HCT116 (cell line): ENCODE measurements at regions not wholly inside any gene's neighbourhood (a gene's known extent, or its start where the extent isn't known, plus 50 kb on each side); places are given as distances from the start of the nearest gene placed in this dataset.
"Not testable (repeated sequence)": the region's sequence is repeated elsewhere in the genome, so short reads cannot be mapped to it uniquely, and the experiment has no call there.

Experiments
- ATAC-seq: fragments of 200-7000 bp; cut with Tn5 transposase; 2 replicates; pipeline ENCODE4 v1.9.1; 2020; ENCODE audit warnings: mild to moderate bottlenecking, moderate library complexity
- BruUV-seq: library from RNA; stranded (reverse); fragments of 400-500 nt; replicated peaks from 2 replicates; lab custom pipeline; 2021; lab: Mats Ljungman, UMichigan
- CTCF ChIA-PET: fragments of 300-600 bp; sonication (Branson Sonifier 250); formaldehyde crosslinking; loops from one replicate; lab custom pipeline; 2021; ENCODE audit warnings: antibody characterized with exemption; lab: Charles Lee
- POLR2A ChIA-PET: fragments of 300-600, 350-600 bp; sonication (Branson Sonifier 250); formaldehyde crosslinking; loops from one replicate; lab custom pipeline; 2021; ENCODE audit warnings: antibody characterized with exemption; lab: Charles Lee
- RAD21 ChIA-PET, 2 experiments: fragments of 300-600 bp; sonication (Branson Sonifier 250); formaldehyde crosslinking; loops; one replicate each; lab custom pipeline; 2023; ENCODE audit warnings: low total read pairs in 2 of 2; ENCODE audit not compliant: uncharacterized antibody in 2 of 2, unreplicated experiment in 2 of 2, low non-redundant PET in 1 of 2; lab: Charles Lee
- DNase-seq: peaks from one replicate; pipeline ENCODE4 v3.0.0-alpha.2; 2010; ENCODE audit warnings: low read depth, low spot score
- H2AFZ ChIP-seq: fragments of 200-600 bp; shearing (Covaris generic), sonication (generic); 2 replicates; pipeline ENCODE4 v1.6.1; 2017; ENCODE audit warnings: low read depth, mixed run types, mixed read lengths, antibody characterized with exemption, low read length; ENCODE audit not compliant: poor library complexity, severe bottlenecking
- H3K27ac ChIP-seq: 2 replicates; pipeline ENCODE4 v1.5.1; 2012; ENCODE audit warnings: low read depth, low read length
- H3K27me3 ChIP-seq: fragments of 200-600 bp; sonication (generic); 2 replicates; pipeline ENCODE4 v1.6.1; 2016; ENCODE audit warnings: mixed run types, low read length, mixed read lengths; ENCODE audit not compliant: insufficient read depth
- H3K36me3 ChIP-seq, 2 experiments: fragments of 200-500 bp in 1 of 2; fragments of 200-600 bp in 1 of 2; sonication (Bioruptor generic) in 1 of 2; sonication (generic) in 1 of 2; 2 replicates each; pipeline versions ENCODE4 v1.5.1 to v1.6.1; 2014 to 2016; ENCODE audit warnings: low read length in 2 of 2, inconsistent platforms in 1 of 2, mixed read lengths in 1 of 2, mixed run types in 1 of 2; ENCODE audit not compliant: insufficient read depth in 2 of 2, control insufficient read depth in 1 of 2
- H3K4me1 ChIP-seq, 2 experiments: fragments of 200-600 bp in 1 of 2; sonication (generic) in 1 of 2; 2 replicates each; pipeline versions ENCODE4 v1.5.1 to v1.6.1; 2012 to 2017; ENCODE audit warnings: low read length in 2 of 2, inconsistent platforms in 1 of 2, mild to moderate bottlenecking in 1 of 2, mixed read lengths in 1 of 2, mixed run types in 1 of 2, moderate library complexity in 1 of 2; ENCODE audit not compliant: insufficient read depth in 2 of 2, control insufficient read depth in 1 of 2
- H3K4me2 ChIP-seq: fragments of 200-600 bp; sonication (generic); 2 replicates; pipeline ENCODE4 v1.6.1; 2017; ENCODE audit warnings: mixed run types, low read length, mixed read lengths
- H3K4me3 ChIP-seq, 2 experiments: fragments of 200-600 bp in 1 of 2; sonication (generic) in 1 of 2; replicated peaks in 1 of 2; 2 replicates each; pipeline ENCODE4 v1.5.1; 2011 to 2016; ENCODE audit warnings: low read length in 2 of 2, control low read depth in 1 of 2, low read depth in 1 of 2, mild to moderate bottlenecking in 1 of 2, mixed read lengths in 1 of 2, mixed run types in 1 of 2
- H3K79me2 ChIP-seq: fragments of 200-600 bp; sonication (generic); 2 replicates; pipeline ENCODE4 v1.6.1; 2017; ENCODE audit warnings: mild to moderate bottlenecking, mixed run types, low read length, moderate library complexity, mixed read lengths; ENCODE audit not compliant: insufficient read depth
- H3K9ac ChIP-seq: fragments of 200-600 bp; sonication (generic); 2 replicates; pipeline ENCODE4 v1.6.1; 2016; ENCODE audit warnings: low read length, mixed read lengths
- H3K9me2 ChIP-seq: fragments of 200-600 bp; sonication (generic), shearing (Covaris generic); 2 replicates; pipeline ENCODE4 v1.6.1; 2017; ENCODE audit warnings: mixed run types, mild to moderate bottlenecking, moderate library complexity; ENCODE audit not compliant: insufficient read depth
- H3K9me3 ChIP-seq, 2 experiments: fragments of 200-500 bp in 1 of 2; fragments of 200-600 bp in 1 of 2; sonication (Bioruptor generic) in 1 of 2; sonication (generic) in 1 of 2; 2 replicates each; pipeline ENCODE4 v1.6.1; 2014 to 2017; ENCODE audit warnings: low read length in 2 of 2, mixed read lengths in 2 of 2, inconsistent platforms in 1 of 2, low read depth in 1 of 2, mild to moderate bottlenecking in 1 of 2, mixed run types in 1 of 2, moderate library complexity in 1 of 2; ENCODE audit not compliant: control insufficient read depth in 1 of 2, insufficient read depth in 1 of 2
- H4K20me1 ChIP-seq: fragments of 200-600 bp; sonication (generic), shearing (Covaris generic); 2 replicates; pipeline ENCODE4 v1.6.1; 2017; ENCODE audit warnings: mixed run types, mild to moderate bottlenecking, moderate library complexity; ENCODE audit not compliant: insufficient read depth
- ATF3 ChIP-seq: IDR thresholded peaks from 2 replicates; pipeline ENCODE4 v1.6.1; 2012
- CBX3 ChIP-seq: IDR thresholded peaks from 2 replicates; pipeline ENCODE4 v1.6.1; 2012; ENCODE audit warnings: low read depth
- CTCF ChIP-seq, 3 experiments: fragments of 200-600 bp in 1 of 3; sonication (generic) in 1 of 3; IDR thresholded peaks in 2 of 3; conservative IDR thresholded peaks in 1 of 3; 2 replicates each; pipeline ENCODE4 v1.5.1; 2012 to 2017; ENCODE audit warnings: low read depth in 2 of 3, low read length in 2 of 3, antibody characterized with exemption in 1 of 3, borderline replicate concordance in 1 of 3, control low read depth in 1 of 3, mild to moderate bottlenecking in 1 of 3, mixed read lengths in 1 of 3, mixed run types in 1 of 3, moderate library complexity in 1 of 3; ENCODE audit not compliant: insufficient read depth in 1 of 3
- EGR1 ChIP-seq: IDR thresholded peaks from 2 replicates; pipeline ENCODE4 v1.6.1; 2012; ENCODE audit warnings: low read depth
- ELF1 ChIP-seq: IDR thresholded peaks from 2 replicates; pipeline ENCODE4 v1.6.1; 2012; ENCODE audit warnings: low read depth, borderline replicate concordance
- EZH2 ChIP-seq: fragments of 200-600 bp; sonication (generic); IDR thresholded peaks from 2 replicates; pipeline ENCODE4 v1.6.1; 2017; ENCODE audit warnings: antibody characterized with exemption, mixed run types
- EZH2phosphoT487 ChIP-seq: fragments of 200-600 bp; IDR thresholded peaks from 2 replicates; pipeline ENCODE4 v1.6.1; 2018; ENCODE audit warnings: antibody characterized with exemption, borderline replicate concordance
- JUND ChIP-seq: IDR thresholded peaks from 2 replicates; pipeline ENCODE4 v1.6.1; 2012
- POLR2A ChIP-seq: IDR thresholded peaks from 2 replicates; pipeline ENCODE4 v1.7.0; 2011; ENCODE audit warnings: borderline replicate concordance; ENCODE audit not compliant: insufficient read depth, insufficient read length; ENCODE audit errors: extremely low read depth
- POLR2AphosphoS5 ChIP-seq: IDR thresholded peaks from 2 replicates; pipeline ENCODE4 v1.6.1; 2011; ENCODE audit warnings: mild to moderate bottlenecking, low read depth, low read length, moderate library complexity
- RAD21 ChIP-seq: IDR thresholded peaks from 2 replicates; pipeline ENCODE4 v1.6.1; 2012; ENCODE audit warnings: low read depth, mild to moderate bottlenecking
- SP1 ChIP-seq: IDR thresholded peaks from 2 replicates; pipeline ENCODE4 v1.6.1; 2012; ENCODE audit warnings: low read depth
- SRF ChIP-seq: IDR thresholded peaks from 2 replicates; pipeline ENCODE4 v1.6.1; 2012; ENCODE audit warnings: low read depth
- TCF7L2 ChIP-seq: IDR thresholded peaks from 2 replicates; pipeline ENCODE4 v1.7.0; 2011; ENCODE audit warnings: borderline replicate concordance, inconsistent platforms; ENCODE audit not compliant: insufficient read depth, insufficient read length; ENCODE audit errors: extremely low read depth
- ZFX ChIP-seq: fragments of 450-650 bp; IDR thresholded peaks from 2 replicates; pipeline ENCODE4 v1.6.1; 2017
- ZNF274 ChIP-seq: fragments of 200-500 bp; sonication (Bioruptor generic); IDR thresholded peaks from 2 replicates; pipeline ENCODE4 v1.6.1; 2014; ENCODE audit warnings: mild to moderate bottlenecking, low read depth, low read length, inconsistent platforms
- intact Hi-C: fragments of 100-400 bp; cut with micrococcal nuclease; formaldehyde crosslinking; loops from 2 replicates; pipeline ENCODE4 v1.10.0; 2022

DNA sequence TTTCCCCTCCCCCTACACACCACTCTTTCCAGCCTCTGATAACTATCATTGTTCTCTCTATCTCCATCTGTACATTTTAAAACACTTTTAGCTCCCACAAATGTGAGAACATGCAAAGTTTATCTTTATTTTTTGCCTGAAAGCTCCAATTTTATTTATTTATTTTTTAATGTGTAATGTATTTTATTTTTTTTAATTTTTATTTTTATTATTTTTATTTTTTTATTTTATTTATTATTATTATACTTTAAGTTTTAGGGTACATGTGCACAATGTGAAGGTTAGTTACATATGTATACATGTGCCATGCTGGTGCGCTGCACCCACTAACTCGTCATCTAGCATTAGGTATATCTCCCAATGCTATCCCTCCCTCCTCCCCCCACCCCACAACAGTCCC is 340.3 kb upstream of the RIOK2 start:
- H3K4me1 ChIP-seq, H3K79me2 ChIP-seq, DNase-seq, intact Hi-C loops, H3K4me2 ChIP-seq, ATAC-seq, H2AFZ ChIP-seq, H3K9me3 ChIP-seq, H3K9ac ChIP-seq, H3K4me3 ChIP-seq, BruUV-seq, H4K20me1 ChIP-seq, H3K27ac ChIP-seq, RAD21 ChIA-PET, H3K9me2 ChIP-seq, H3K36me3 ChIP-seq, H3K27me3 ChIP-seq: not testable (repeated sequence)
- ChIA-PET POLR2A (interaction anchor here (0.6 kb wide), 1 partner anchor 8 kb away, joined by 3 read pairs; no protein-coding TSS in a partner anchor), CTCF (interaction anchor here (1.2 kb wide), 1 partner anchor 11 kb away, joined by 5 read pairs; no protein-coding TSS in a partner anchor)

- ChIA-PET POLR2A (no interaction called here), CTCF (no interaction called here), RAD21 (no interaction called here)
- intact Hi-C loops = no loop called here
- Histone ChIP-seq H3K27me3 (no peaks in the 10 kb centered on the region), H3K27ac (no peak overlapping the region), H2AFZ (no peak overlapping the region), H4K20me1 (no peaks in the 10 kb centered on the region), H3K9ac (no peak overlapping the region), H3K79me2 (no peaks in the 10 kb centered on the region), H3K9me2 (no peaks in the 10 kb centered on the region), H3K4me3 (no peak overlapping the region), H3K4me2 (no peak overlapping the region), H3K9me3 (no peaks in the 10 kb centered on the region), H3K36me3 (no peaks in the 10 kb centered on the region), H3K4me1 (no peaks in the 10 kb centered on the region)
- DNase-seq (no peak), ATAC-seq (no peak)
- no TSS peak for BruUV-seq
- TF ChIP-seq ELF1 (no peak), POLR2A (no peak), EZH2 (no peak), ZFX (no peak), SRF (no peak), TCF7L2 (no peak), RAD21 (no peak), POLR2AphosphoS5 (no peak), ZNF274 (no peak), CBX3 (no peak), JUND (no peak), SP1 (no peak), EGR1 (no peak), ATF3 (no peak), CTCF (IDR thresholded peaks at IDR 0.05 in 2 of 3, conservative IDR thresholded peaks at IDR 0.05 in 1 of 3; ENCODE audit: borderline replicate concordance in 1 of 3, insufficient read depth in 1 of 3, low read depth in 2 of 3, low read length in 2 of 3) (no peak), EZH2phosphoT487 (no peak)
Measured at GRCh38 chr5:97525780-97526179, 342.7 kb upstream of the RIOK2 start.
